ENCODE measurements at regions not wholly inside any gene's neighbourhood (a gene's known extent, or its start where the extent isn't known, plus 50 kb on each side); places are given as distances from the start of the nearest gene placed in this dataset.

- no peak for DNase-seq
Measured at GRCh38 chr2:120520454-120520853, 174.5 kb downstream of the INHBB start.

- DNase-seq, result no peak
Measured at GRCh38 chr2:120520929-120521912, 175.3 kb downstream of the INHBB start.

- DNase-seq, result no peak
Measured at GRCh38 chr2:120522151-120522751, 176.3 kb downstream of the INHBB start.

- DNase-seq, result no peak
Measured at GRCh38 chr2:120523766-120524165, 177.8 kb downstream of the INHBB start.

- no peak for DNase-seq
Measured at GRCh38 chr2:120524174-120524573, 178.2 kb downstream of the INHBB start.

GRCh38 chr2:120525056-120526046 is 179.4 kb downstream of the INHBB start:
- no peak for DNase-seq

- DNase-seq, result no peak
Measured at GRCh38 chr2:120526047-120526562, 180.2 kb downstream of the INHBB start.

- no peak for DNase-seq
Measured at GRCh38 chr2:120526997-120527945, 181.3 kb downstream of the INHBB start.

GRCh38 chr2:120528051-120528692 is 182.2 kb downstream of the INHBB start:
- DNase-seq, result no peak

- no peak for DNase-seq
Measured at GRCh38 chr2:120528693-120529076, 182.7 kb downstream of the INHBB start.

GRCh38 chr2:120530781-120531180 is 184.8 kb downstream of the INHBB start:
- no peak for DNase-seq

- no peak for DNase-seq
Measured at GRCh38 chr2:120531365-120531764, 185.4 kb downstream of the INHBB start.

- DNase-seq, result no peak
Measured at GRCh38 chr2:120531863-120532600, 186.1 kb downstream of the INHBB start.

GRCh38 chr2:120533625-120534024 is 187.7 kb downstream of the INHBB start:
- DNase-seq, result no peak

- DNase-seq, result no peak
Measured at GRCh38 chr2:120534457-120534856, 188.5 kb downstream of the INHBB start.

- no peak for DNase-seq
Measured at GRCh38 chr2:120535081-120535480, 189.1 kb downstream of the INHBB start.

- DNase-seq, result no peak
Measured at GRCh38 chr2:120536141-120536540, 190.2 kb downstream of the INHBB start.

- DNase-seq, result no peak
Measured at GRCh38 chr2:120538691-120539423, 192.9 kb downstream of the INHBB start.

GRCh38 chr2:120539424-120539936 is 193.5 kb downstream of the INHBB start:
- no peak for DNase-seq
